Endodermal cell (in vitro differentiated cells): ENCODE measurements at regions not wholly inside any gene's neighbourhood (a gene's known extent, or its start where the extent isn't known, plus 50 kb on each side); places are given as distances from the start of the nearest gene placed in this dataset.

Experiments used
- DNase-seq: peaks from one replicate; pipeline ENCODE4 v3.0.0-alpha.2; 2017
- H3K27ac ChIP-seq: 2 replicates; pipeline ENCODE4 v1.5.1; 2013; ENCODE audit warnings: mild to moderate bottlenecking, low read depth, low read length, moderate library complexity
- H3K27me3 ChIP-seq: 2 replicates; pipeline ENCODE4 v1.6.1; 2013; ENCODE audit warnings: mild to moderate bottlenecking, low read length, moderate library complexity; ENCODE audit not compliant: insufficient read depth, control insufficient read depth, poor library complexity, severe bottlenecking
- H3K36me3 ChIP-seq: 2 replicates; pipeline ENCODE4 v1.7.0; 2013; ENCODE audit warnings: mild to moderate bottlenecking, low read length, moderate library complexity; ENCODE audit not compliant: control insufficient read depth, insufficient read depth
- H3K4me1 ChIP-seq: one replicate; pipeline ENCODE4 v1.7.0; 2013; ENCODE audit warnings: low read length; ENCODE audit not compliant: control insufficient read depth, insufficient read depth
- H3K4me3 ChIP-seq: 2 replicates; pipeline ENCODE4 v1.5.1; 2013; ENCODE audit warnings: mild to moderate bottlenecking, low read length, moderate library complexity
- H3K9ac ChIP-seq: 2 replicates; pipeline ENCODE4 v1.6.1; 2013; ENCODE audit warnings: mild to moderate bottlenecking, low read length, moderate library complexity; ENCODE audit not compliant: poor library complexity, severe bottlenecking; ENCODE audit errors: extremely low read depth
- H3K9me3 ChIP-seq: 2 replicates; pipeline ENCODE4 v1.6.1; 2013; ENCODE audit warnings: mild to moderate bottlenecking, low read length, moderate library complexity; ENCODE audit not compliant: control insufficient read depth
- H3K27ac Mint-ChIP-seq: 2 replicates; pipeline ENCODE4 v1.8.0; 2020; ENCODE audit warnings: mixed read lengths
- H3K27me3 Mint-ChIP-seq: 2 replicates; pipeline ENCODE4 v1.8.0; 2021; ENCODE audit warnings: mild to moderate bottlenecking, mixed read lengths; ENCODE audit not compliant: insufficient read depth
- H3K36me3 Mint-ChIP-seq: 2 replicates; pipeline ENCODE4 v1.8.0; 2020; ENCODE audit warnings: low read depth, mixed read lengths
- H3K4me1 Mint-ChIP-seq: 2 replicates; pipeline ENCODE4 v1.8.0; 2020; ENCODE audit warnings: mixed read lengths
- H3K4me3 Mint-ChIP-seq: 2 replicates; pipeline ENCODE4 v1.8.0; 2020; ENCODE audit warnings: mild to moderate bottlenecking, moderate library complexity, mixed read lengths
- H3K9me3 Mint-ChIP-seq: 2 replicates; pipeline ENCODE4 v1.8.0; 2020; ENCODE audit warnings: mild to moderate bottlenecking, mixed read lengths
- WGBS, 2 experiments: methylation state at CpG; one replicate each; pipeline versions ENCODE4 v1.1.5 to v1.1.7; 2013; ENCODE audit warnings: missing lambda C conversion rate in 2 of 2, mixed read lengths in 1 of 2; ENCODE audit not compliant: insufficient coverage in 1 of 2, insufficient read length in 1 of 2; 5-methylcytosine and 5-hydroxymethylcytosine counted together
- TF ChIP-seq, protein P1 (sequence below): fragments of 200-600 bp; sonication (generic); conservative IDR thresholded peaks from 2 replicates; pipeline ENCODE4 v1.5.0; 2021; ENCODE audit warnings: antibody characterized with exemption, mild to moderate bottlenecking

DNA sequence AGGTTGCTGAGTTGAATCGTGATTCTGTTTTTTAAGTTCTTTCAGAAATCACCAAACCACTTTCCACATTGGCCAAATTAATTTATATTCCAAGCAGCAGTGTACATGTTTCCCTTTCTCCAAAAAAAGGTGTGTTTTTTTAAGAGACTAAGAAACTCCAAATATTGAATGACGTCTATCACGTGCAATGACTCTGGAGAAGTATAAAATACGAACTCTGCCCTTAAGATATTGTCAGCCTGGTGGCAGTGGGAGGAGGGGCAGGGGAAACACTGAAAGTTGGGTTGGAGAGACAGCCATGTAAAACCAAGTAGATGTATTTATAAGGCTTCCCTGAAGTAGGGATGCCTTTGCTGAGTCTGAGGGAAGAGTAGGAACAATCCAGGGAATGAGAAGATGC is 50.1 kb upstream of the DHRS4 start:
- no peak for DNase-seq
- peaks cover 6% of the 10 kb centered on the region for H3K27me3 Mint-ChIP-seq
- H3K4me3 Mint-ChIP-seq, result no peak overlapping the region
- H3K4me1 Mint-ChIP-seq, result no peaks in the 10 kb centered on the region
- H3K27ac ChIP-seq, result no peak overlapping the region
- H3K4me1 ChIP-seq, result no peaks in the 10 kb centered on the region
- no peak overlapping the region for H3K9ac ChIP-seq
- peaks cover 44% of the 10 kb centered on the region for H3K9me3 Mint-ChIP-seq
- H3K27ac Mint-ChIP-seq, result no peak overlapping the region
- TF ChIP-seq, protein P1, sequence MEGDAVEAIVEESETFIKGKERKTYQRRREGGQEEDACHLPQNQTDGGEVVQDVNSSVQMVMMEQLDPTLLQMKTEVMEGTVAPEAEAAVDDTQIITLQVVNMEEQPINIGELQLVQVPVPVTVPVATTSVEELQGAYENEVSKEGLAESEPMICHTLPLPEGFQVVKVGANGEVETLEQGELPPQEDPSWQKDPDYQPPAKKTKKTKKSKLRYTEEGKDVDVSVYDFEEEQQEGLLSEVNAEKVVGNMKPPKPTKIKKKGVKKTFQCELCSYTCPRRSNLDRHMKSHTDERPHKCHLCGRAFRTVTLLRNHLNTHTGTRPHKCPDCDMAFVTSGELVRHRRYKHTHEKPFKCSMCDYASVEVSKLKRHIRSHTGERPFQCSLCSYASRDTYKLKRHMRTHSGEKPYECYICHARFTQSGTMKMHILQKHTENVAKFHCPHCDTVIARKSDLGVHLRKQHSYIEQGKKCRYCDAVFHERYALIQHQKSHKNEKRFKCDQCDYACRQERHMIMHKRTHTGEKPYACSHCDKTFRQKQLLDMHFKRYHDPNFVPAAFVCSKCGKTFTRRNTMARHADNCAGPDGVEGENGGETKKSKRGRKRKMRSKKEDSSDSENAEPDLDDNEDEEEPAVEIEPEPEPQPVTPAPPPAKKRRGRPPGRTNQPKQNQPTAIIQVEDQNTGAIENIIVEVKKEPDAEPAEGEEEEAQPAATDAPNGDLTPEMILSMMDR, result no peak
- H3K36me3 ChIP-seq, result no peaks in the 10 kb centered on the region
- peaks cover 18% of the 10 kb centered on the region for H3K9me3 ChIP-seq
- H3K4me3 ChIP-seq, result no peak overlapping the region
- 76 to 80% methylated on average over 3 to 4 of the region's 4 CpGs for WGBS, 2 experiments
- H3K27me3 ChIP-seq, result peaks cover 6% of the 10 kb centered on the region
- no peaks in the 10 kb centered on the region for H3K36me3 Mint-ChIP-seq
